SK-N-SH (cell line): ENCODE measurements at regions not wholly inside any gene's neighbourhood (a gene's known extent, or its start where the extent isn't known, plus 50 kb on each side); places are given as distances from the start of the nearest gene placed in this dataset.

ENCODE experiments used
- EP300 ChIP-seq, 2 experiments: IDR thresholded peaks; 2 replicates each; pipeline versions ENCODE4 v1.4.0 to v1.6.1; 2012; ENCODE audit warnings: borderline replicate concordance in 1 of 2, low read depth in 1 of 2, low read length in 1 of 2
- JUND ChIP-seq: IDR thresholded peaks from 2 replicates; pipeline ENCODE4 v1.4.0; 2012
- RCOR1 ChIP-seq: fragments of 150-350 bp; IDR thresholded peaks from 2 replicates; pipeline ENCODE4 v1.6.1; 2017; ENCODE audit warnings: antibody characterized with exemption, low read length
- REST ChIP-seq: IDR thresholded peaks from 2 replicates; pipeline ENCODE4 v1.6.1; 2012; ENCODE audit warnings: mild to moderate bottlenecking, low read depth, low read length, moderate library complexity
- RFX5 ChIP-seq: IDR thresholded peaks from 2 replicates; pipeline ENCODE4 v1.6.1; 2012; ENCODE audit warnings: mild to moderate bottlenecking, improper control_type of control experiment, low read length
- SMC3 ChIP-seq: IDR thresholded peaks from 2 replicates; pipeline ENCODE4 v1.6.1; 2012; ENCODE audit warnings: low read depth, low read length, improper control_type of control experiment
- TAF1 ChIP-seq: IDR thresholded peaks from 2 replicates; pipeline ENCODE4 v1.6.1; 2012; ENCODE audit warnings: low read depth, mild to moderate bottlenecking, low read length, moderate library complexity, borderline replicate concordance
- TCF12 ChIP-seq: IDR thresholded peaks from 2 replicates; pipeline ENCODE4 v1.4.0; 2012
- USF1 ChIP-seq: IDR thresholded peaks from 2 replicates; pipeline ENCODE4 v1.4.0; 2012; ENCODE audit warnings: low read depth, borderline replicate concordance
- TF ChIP-seq, protein P1 (sequence below): fragments of 200-600 bp; sonication (generic); IDR thresholded peaks from 2 replicates; pipeline ENCODE4 v1.6.1; 2017; ENCODE audit warnings: antibody characterized with exemption, mild to moderate bottlenecking, moderate library complexity

DNA sequence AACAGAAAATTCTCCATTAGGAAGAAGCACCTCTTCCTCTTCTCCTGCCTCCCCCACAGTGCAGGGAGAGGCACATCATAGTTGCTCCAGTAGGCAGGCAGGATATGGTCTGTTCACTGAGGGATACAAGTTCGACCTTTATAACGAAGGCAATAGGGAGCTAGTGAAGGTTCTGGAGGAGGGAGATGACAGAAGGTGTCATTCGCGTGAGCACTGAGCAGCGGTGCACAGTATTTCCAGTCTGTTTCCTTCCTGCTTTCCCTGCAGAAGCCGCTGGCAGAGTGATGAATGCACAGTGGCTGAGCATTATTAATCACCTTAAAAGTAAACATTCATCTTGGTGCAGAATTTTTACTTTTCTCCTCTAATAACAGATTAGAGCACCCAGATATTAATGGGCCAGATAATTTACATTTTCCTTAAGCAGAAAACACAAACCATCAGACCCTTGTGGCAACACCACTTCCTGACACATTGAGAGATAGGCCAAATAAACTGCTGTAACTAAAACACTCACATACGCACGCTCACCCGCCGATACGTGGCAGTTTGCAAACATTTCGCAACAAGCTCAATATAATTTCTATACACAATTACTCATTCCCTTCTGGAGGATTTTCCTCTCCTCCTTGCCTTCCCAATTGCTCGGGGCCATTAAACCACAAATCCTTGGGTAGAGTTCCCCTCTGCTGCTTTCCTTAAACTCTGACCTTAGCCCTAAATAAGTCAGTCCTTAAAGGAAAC lies 69.5 kb downstream of the AIPL1 start:
- TF ChIP-seq, protein P1, sequence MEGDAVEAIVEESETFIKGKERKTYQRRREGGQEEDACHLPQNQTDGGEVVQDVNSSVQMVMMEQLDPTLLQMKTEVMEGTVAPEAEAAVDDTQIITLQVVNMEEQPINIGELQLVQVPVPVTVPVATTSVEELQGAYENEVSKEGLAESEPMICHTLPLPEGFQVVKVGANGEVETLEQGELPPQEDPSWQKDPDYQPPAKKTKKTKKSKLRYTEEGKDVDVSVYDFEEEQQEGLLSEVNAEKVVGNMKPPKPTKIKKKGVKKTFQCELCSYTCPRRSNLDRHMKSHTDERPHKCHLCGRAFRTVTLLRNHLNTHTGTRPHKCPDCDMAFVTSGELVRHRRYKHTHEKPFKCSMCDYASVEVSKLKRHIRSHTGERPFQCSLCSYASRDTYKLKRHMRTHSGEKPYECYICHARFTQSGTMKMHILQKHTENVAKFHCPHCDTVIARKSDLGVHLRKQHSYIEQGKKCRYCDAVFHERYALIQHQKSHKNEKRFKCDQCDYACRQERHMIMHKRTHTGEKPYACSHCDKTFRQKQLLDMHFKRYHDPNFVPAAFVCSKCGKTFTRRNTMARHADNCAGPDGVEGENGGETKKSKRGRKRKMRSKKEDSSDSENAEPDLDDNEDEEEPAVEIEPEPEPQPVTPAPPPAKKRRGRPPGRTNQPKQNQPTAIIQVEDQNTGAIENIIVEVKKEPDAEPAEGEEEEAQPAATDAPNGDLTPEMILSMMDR = no peak
- TF ChIP-seq SMC3 (no peak), RFX5 (no peak), REST (no peak), USF1 (no peak), EP300 (IDR thresholded peaks at IDR 0.05; ENCODE audit: borderline replicate concordance in 1 of 2, low read depth in 1 of 2, low read length in 1 of 2) (no peak), RCOR1 (no peak), JUND (no peak), TCF12 (no peak), TAF1 (no peak)
